NCI-H2196 (cell line): ENCODE measurements at regions not wholly inside any gene's neighbourhood (a gene's known extent, or its start where the extent isn't known, plus 50 kb on each side); places are given as distances from the start of the nearest gene placed in this dataset.
"Not testable (repeated sequence)": the region's sequence is repeated elsewhere in the genome, so short reads cannot be mapped to it uniquely, and the experiment has no call there.

Experiments
- DNase-seq: peaks from one replicate; lab custom pipeline; 2025; ENCODE audit not compliant: unreplicated experiment; lab: John Stamatoyannopoulos, UW

- no peak for DNase-seq
Measured at GRCh38 chr2:75328156-75328555, 128.8 kb upstream of the TACR1 start.

- DNase-seq: no peak
Measured at GRCh38 chr2:75327334-75327733, 128.0 kb upstream of the TACR1 start.

- no peak for DNase-seq
Measured at GRCh38 chr2:75326645-75327044, 127.3 kb upstream of the TACR1 start.

- DNase-seq: no peak
Measured at GRCh38 chr2:75325594-75325993, 126.3 kb upstream of the TACR1 start.

- no peak for DNase-seq
Measured at GRCh38 chr2:75324861-75325284, 125.6 kb upstream of the TACR1 start.

- DNase-seq: no peak
Measured at GRCh38 chr2:75324141-75324540, 124.8 kb upstream of the TACR1 start.

- no peak for DNase-seq
Measured at GRCh38 chr2:75321599-75321922, 122.2 kb upstream of the TACR1 start.

GRCh38 chr2:75320898-75321598 is 121.7 kb upstream of the TACR1 start:
- DNase-seq: no peak

GRCh38 chr2:75319951-75320350 is 120.6 kb upstream of the TACR1 start:
- no peak for DNase-seq

GRCh38 chr2:75317802-75318201 is 118.5 kb upstream of the TACR1 start:
- DNase-seq: no peak

GRCh38 chr2:75317316-75317715 is 118.0 kb upstream of the TACR1 start:
- DNase-seq: no peak

GRCh38 chr2:75315436-75315835 is 116.1 kb upstream of the TACR1 start:
- no peak for DNase-seq

- no peak for DNase-seq
Measured at GRCh38 chr2:75311993-75312392, 112.7 kb upstream of the TACR1 start.

GRCh38 chr2:75311521-75311920 is 112.2 kb upstream of the TACR1 start:
- no peak for DNase-seq

- DNase-seq: no peak
Measured at GRCh38 chr2:75310876-75311275, 111.6 kb upstream of the TACR1 start.

- DNase-seq: no peak
Measured at GRCh38 chr2:75309596-75310463, 110.5 kb upstream of the TACR1 start.

- DNase-seq: no peak
Measured at GRCh38 chr2:75303227-75303626, 103.9 kb upstream of the TACR1 start.

GRCh38 chr2:75294362-75294761 is 95.0 kb upstream of the TACR1 start:
- DNase-seq: no peak

- DNase-seq: no peak
Measured at GRCh38 chr2:75292826-75293225, 93.5 kb upstream of the TACR1 start.

GRCh38 chr2:75290600-75291150 is 91.4 kb upstream of the TACR1 start:
- no peak for DNase-seq

GRCh38 chr2:75289771-75290170 is 90.5 kb upstream of the TACR1 start:
- no peak for DNase-seq

GRCh38 chr2:75289178-75289577 is 89.9 kb upstream of the TACR1 start:
- DNase-seq: not testable (repeated sequence)
